ENCODE measurements at regions not wholly inside any gene's neighbourhood (a gene's known extent, or its start where the extent isn't known, plus 50 kb on each side); places are given as distances from the start of the nearest gene placed in this dataset.

DNA sequence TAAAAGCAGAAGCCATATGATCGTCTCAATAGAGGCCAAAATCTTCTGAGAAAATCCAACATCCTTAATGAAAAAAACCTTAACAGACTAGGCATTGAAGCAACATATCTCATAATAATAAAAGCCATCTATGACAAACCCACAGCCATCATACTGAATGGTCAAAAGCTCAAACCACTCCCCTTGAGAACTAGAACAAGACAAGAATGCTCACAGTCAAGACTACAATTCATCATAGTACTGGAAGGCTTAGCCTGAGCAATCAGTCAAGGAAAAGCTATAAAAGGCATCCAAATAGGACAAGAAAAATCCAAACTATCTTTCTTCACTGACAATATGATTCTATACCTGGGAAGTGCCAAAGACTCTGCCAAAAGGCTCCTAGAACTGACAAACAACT, 2668.2 kb upstream of the PCDH20 start:
- H3K9me1 ChIP-seq (ENCODE audit: insufficient read depth, low read length), result no peaks in the 10 kb centered on the region
- dilution Hi-C loops (cut with HindIII; ENCODE audit: low sequenced_read_pairs, unreplicated experiment), result no loop called here
- BruUV-seq (replicated peaks), result no TSS peak

More for the DNA sequence above, 2668.2 kb upstream of the PCDH20 start:
- no peak overlapping the region for H3K14ac ChIP-seq (replicated peaks; ENCODE audit: low read depth, low read length)
- no peak overlapping the region for H3K4me3 ChIP-seq (ENCODE audit: insufficient read depth, low read depth, low read length)
- no peak overlapping the region for H4K5ac ChIP-seq (ENCODE audit: low read depth, low read length)
- no peaks in the 10 kb centered on the region for H4K20me1 ChIP-seq (ENCODE audit: insufficient read depth, low read length)
- H3K4ac ChIP-seq (ENCODE audit: low read depth, low read length), result no peak overlapping the region
- H2BK5ac ChIP-seq (ENCODE audit: low read depth, low read length, poor library complexity, severe bottlenecking), result no peak overlapping the region
- no peaks in the 10 kb centered on the region for H3K9me3 ChIP-seq (ENCODE audit: control insufficient read depth, insufficient read depth, low read length)
- POLR2A ChIA-PET (ENCODE audit: unreplicated experiment), result no interaction called here
- H2BK15ac ChIP-seq (ENCODE audit: low read depth, low read length), result no peak overlapping the region
- ATAC-seq (ENCODE audit: low read depth), result no peak
- intact Hi-C loops (cut with micrococcal nuclease), result no loop called here
- no peaks in the 10 kb centered on the region for H3K79me1 ChIP-seq (ENCODE audit: low read depth in 1 of 2, low read length in 2 of 2)
- H2AK5ac ChIP-seq (ENCODE audit: low read depth, low read length), result no peak overlapping the region
- H3K27me3 ChIP-seq (ENCODE audit: control insufficient read depth, insufficient read depth, low read length), result no peaks in the 10 kb centered on the region
- TF ChIP-seq RFX5 (IDR thresholded peaks at IDR 0.05; ENCODE audit: low read depth, low read length), result no peak
- no peak for TF ChIP-seq BHLHE40 (IDR thresholded peaks at IDR 0.05; ENCODE audit: low read depth, low read length)
- TF ChIP-seq MAFK (IDR thresholded peaks at IDR 0.05; ENCODE audit: low read depth, low read length), result no peak
- no peak for TF ChIP-seq MXI1 (IDR thresholded peaks at IDR 0.05; ENCODE audit: borderline replicate concordance, low read depth, low read length)
- TF ChIP-seq USF2 (IDR thresholded peaks at IDR 0.05; ENCODE audit: low read depth, low read length), result no peak
- no peak for TF ChIP-seq POLR2A (IDR thresholded peaks at IDR 0.05; ENCODE audit: low read depth, low read length)
- no peak for TF ChIP-seq SMC3 (IDR thresholded peaks at IDR 0.05; ENCODE audit: low read depth, low read length)
- TF ChIP-seq MAZ (IDR thresholded peaks at IDR 0.05; ENCODE audit: borderline replicate concordance, low read depth, low read length), result no peak
- no peak for TF ChIP-seq NFE2L2 (IDR thresholded peaks at IDR 0.05; ENCODE audit: low read depth, low read length)
- TF ChIP-seq RCOR1 (IDR thresholded peaks at IDR 0.05; ENCODE audit: insufficient replicate concordance, low read length), result no peak
- no peak for TF ChIP-seq FOS (IDR thresholded peaks at IDR 0.05; ENCODE audit: low read depth, low read length)
- TF ChIP-seq ELK1 (IDR thresholded peaks at IDR 0.05; ENCODE audit: borderline replicate concordance, low read depth, low read length), result no peak
- no peak for TF ChIP-seq RAD21 (IDR thresholded peaks at IDR 0.05; ENCODE audit: low read length)
- TF ChIP-seq, protein P1, sequence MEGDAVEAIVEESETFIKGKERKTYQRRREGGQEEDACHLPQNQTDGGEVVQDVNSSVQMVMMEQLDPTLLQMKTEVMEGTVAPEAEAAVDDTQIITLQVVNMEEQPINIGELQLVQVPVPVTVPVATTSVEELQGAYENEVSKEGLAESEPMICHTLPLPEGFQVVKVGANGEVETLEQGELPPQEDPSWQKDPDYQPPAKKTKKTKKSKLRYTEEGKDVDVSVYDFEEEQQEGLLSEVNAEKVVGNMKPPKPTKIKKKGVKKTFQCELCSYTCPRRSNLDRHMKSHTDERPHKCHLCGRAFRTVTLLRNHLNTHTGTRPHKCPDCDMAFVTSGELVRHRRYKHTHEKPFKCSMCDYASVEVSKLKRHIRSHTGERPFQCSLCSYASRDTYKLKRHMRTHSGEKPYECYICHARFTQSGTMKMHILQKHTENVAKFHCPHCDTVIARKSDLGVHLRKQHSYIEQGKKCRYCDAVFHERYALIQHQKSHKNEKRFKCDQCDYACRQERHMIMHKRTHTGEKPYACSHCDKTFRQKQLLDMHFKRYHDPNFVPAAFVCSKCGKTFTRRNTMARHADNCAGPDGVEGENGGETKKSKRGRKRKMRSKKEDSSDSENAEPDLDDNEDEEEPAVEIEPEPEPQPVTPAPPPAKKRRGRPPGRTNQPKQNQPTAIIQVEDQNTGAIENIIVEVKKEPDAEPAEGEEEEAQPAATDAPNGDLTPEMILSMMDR (conservative IDR thresholded peaks at IDR 0.05; ENCODE audit: low read depth, low read length), result no peak
- H3K36me3 ChIP-seq (ENCODE audit: control insufficient read depth, insufficient read depth, low read length), result no peaks in the 10 kb centered on the region
- H2AFZ ChIP-seq (replicated peaks; ENCODE audit: low read length, poor library complexity), result no peak overlapping the region
- no peak overlapping the region for H3K27ac ChIP-seq (ENCODE audit: insufficient read depth, low read length)
- H4K8ac ChIP-seq (ENCODE audit: low read depth in 2 of 2, low read length in 2 of 2), result no peak overlapping the region
- no peak overlapping the region for H4K91ac ChIP-seq (ENCODE audit: insufficient read depth, low read depth, low read length)
- CTCF ChIA-PET, result no interaction called here
- no peak overlapping the region for H3K23ac ChIP-seq (ENCODE audit: low read depth, low read length)
- WGBS, 2 experiments (ENCODE audit: extremely low coverage in 2 of 2, insufficient read length in 1 of 2), result no CpG with 5 or more reads among the region's 1 CpG
- H2AK9ac ChIP-seq (replicated peaks; ENCODE audit: low read depth, low read length, poor library complexity), result no peak overlapping the region
- H2BK120ac ChIP-seq (ENCODE audit: low read depth, low read length), result no peak overlapping the region
- no peaks in the 10 kb centered on the region for H3K4me1 ChIP-seq (ENCODE audit: control insufficient read depth, insufficient read depth, low read length)
- DNase-seq, result no peak
- H3K9ac ChIP-seq (ENCODE audit: low read depth, low read length), result no peak overlapping the region
- H3K4me2 ChIP-seq (ENCODE audit: low read depth, low read length), result no peak overlapping the region
- H3K18ac ChIP-seq (ENCODE audit: low read depth, low read length), result no peak overlapping the region
- H2BK20ac ChIP-seq (ENCODE audit: low read depth, low read length), result no peak overlapping the region
- no peak overlapping the region for H3K56ac ChIP-seq (ENCODE audit: extremely low read depth, insufficient read depth, low read length)
- in situ Hi-C loops (cut with MboI; ENCODE audit: low sequenced_read_pairs), result no loop called here
